ENCODE measurements at regions not wholly inside any gene's neighbourhood (a gene's known extent, or its start where the extent isn't known, plus 50 kb on each side); places are given as distances from the start of the nearest gene placed in this dataset.

GRCh38 chr13:108070491-108070890 is 144.8 kb downstream of the LIG4 start:
- POLR2A ChIA-PET: no interaction called here
- WGBS (ENCODE audit: low lambda C conversion rate): 28% methylated on average over 4 of the region's 4 CpGs
- no peak overlapping the region for H2AFZ ChIP-seq (ENCODE audit: low read depth)
- H3K27ac ChIP-seq (ENCODE audit: low read depth in 2 of 2, low read length in 1 of 2): no peak overlapping the region
- H3K9me2 ChIP-seq: no peaks in the 10 kb centered on the region
- no peak for DNase-seq
- no peak overlapping the region for H3K9ac ChIP-seq
- H3K4me1 ChIP-seq (ENCODE audit: control insufficient read depth in 1 of 2, insufficient read depth in 2 of 2, low read depth in 1 of 2, low read length in 1 of 2): no peaks in the 10 kb centered on the region
- TF ChIP-seq RCOR1 (IDR thresholded peaks at IDR 0.05; ENCODE audit: low read length) (no peak), SMC3 (IDR thresholded peaks at IDR 0.05; ENCODE audit: low read depth, low read length) (no peak), EP300 (IDR thresholded peaks at IDR 0.05; ENCODE audit: borderline replicate concordance in 1 of 2, low read depth in 1 of 2, low read length in 1 of 2) (no peak), RFX5 (IDR thresholded peaks at IDR 0.05; ENCODE audit: low read length) (no peak), YY1 (IDR thresholded peaks at IDR 0.05; ENCODE audit: low read depth) (no peak), JUND (IDR thresholded peaks at IDR 0.05) (no peak), USF1 (IDR thresholded peaks at IDR 0.05; ENCODE audit: borderline replicate concordance, low read depth) (no peak), FOXJ3 (CRISPR knock-in tag; IDR thresholded peaks at IDR 0.05) (no peak), RXRA (IDR thresholded peaks at IDR 0.05; ENCODE audit: borderline replicate concordance, low read depth) (no peak), TCF12 (IDR thresholded peaks at IDR 0.05) (no peak), ELF1 (IDR thresholded peaks at IDR 0.05) (no peak), GATA2 (CRISPR knock-in tag; IDR thresholded peaks at IDR 0.05) (no peak), GABPA (IDR thresholded peaks at IDR 0.05; ENCODE audit: low read depth) (no peak), MEF2A (IDR thresholded peaks at IDR 0.05; ENCODE audit: borderline replicate concordance, low read depth) (no peak), SIN3A (IDR thresholded peaks at IDR 0.05; ENCODE audit: borderline replicate concordance, low read depth, low read length) (no peak), CHD2 (IDR thresholded peaks at IDR 0.05; ENCODE audit: low read length, partially characterized antibody) (no peak), TAF1 (IDR thresholded peaks at IDR 0.05; ENCODE audit: borderline replicate concordance, low read depth, low read length) (no peak)
- H3K4me2 ChIP-seq: no peak overlapping the region
- no peaks in the 10 kb centered on the region for H3F3A ChIP-seq (replicated peaks; ENCODE audit: insufficient read depth)
- H3K36me3 ChIP-seq (replicated peaks in 1 of 2; ENCODE audit: control insufficient read depth in 1 of 2, insufficient read depth in 2 of 2, low read length in 1 of 2): no peaks in the 10 kb centered on the region
- H3K27me3 ChIP-seq (ENCODE audit: insufficient read depth): no peaks in the 10 kb centered on the region
- CTCF ChIA-PET: interaction anchor here (1.5 kb wide), 1 partner anchor 10 kb away, joined by 5 read pairs; no protein-coding TSS in a partner anchor
- H4K20me1 ChIP-seq (ENCODE audit: insufficient read depth): no peaks in the 10 kb centered on the region
- H3K9me3 ChIP-seq: no peaks in the 10 kb centered on the region
- no peaks in the 10 kb centered on the region for H3K79me2 ChIP-seq (ENCODE audit: insufficient read depth)
- H3K4me3 ChIP-seq (ENCODE audit: low read depth in 2 of 2, low read length in 1 of 2): no peak overlapping the region

GRCh38 chr13:108069521-108070210 is 145.7 kb downstream of the LIG4 start:
- no peaks in the 10 kb centered on the region for H3K27me3 ChIP-seq (ENCODE audit: insufficient read depth)
- 17% methylated on average over 4 of the region's 4 CpGs for WGBS (ENCODE audit: low lambda C conversion rate)
- H3F3A ChIP-seq (replicated peaks; ENCODE audit: insufficient read depth): no peaks in the 10 kb centered on the region
- no peaks in the 10 kb centered on the region for H3K36me3 ChIP-seq (replicated peaks in 1 of 2; ENCODE audit: control insufficient read depth in 1 of 2, insufficient read depth in 2 of 2, low read length in 1 of 2)
- H4K20me1 ChIP-seq (ENCODE audit: insufficient read depth): no peaks in the 10 kb centered on the region
- H3K4me1 ChIP-seq (ENCODE audit: control insufficient read depth in 1 of 2, insufficient read depth in 2 of 2, low read depth in 1 of 2, low read length in 1 of 2): no peaks in the 10 kb centered on the region
- no peak overlapping the region for H3K9ac ChIP-seq
- ChIA-PET POLR2A (no interaction called here), CTCF (no interaction called here)
- no peaks in the 10 kb centered on the region for H3K79me2 ChIP-seq (ENCODE audit: insufficient read depth)
- no peak overlapping the region for H3K4me2 ChIP-seq
- DNase-seq: no peak
- H3K9me2 ChIP-seq: no peaks in the 10 kb centered on the region
- H3K9me3 ChIP-seq: no peaks in the 10 kb centered on the region
- H3K4me3 ChIP-seq (ENCODE audit: low read depth in 2 of 2, low read length in 1 of 2): no peak overlapping the region
- no peak overlapping the region for H2AFZ ChIP-seq (ENCODE audit: low read depth)
- H3K27ac ChIP-seq (ENCODE audit: low read depth in 2 of 2, low read length in 1 of 2): no peak overlapping the region
- TF ChIP-seq TCF12 (IDR thresholded peaks at IDR 0.05) (no peak), MXI1 (IDR thresholded peaks at IDR 0.05; ENCODE audit: low read depth, low read length) (no peak), POLR2AphosphoS5 (IDR thresholded peaks at IDR 0.05; ENCODE audit: low read depth, low read length) (no peak), ZBTB33 (IDR thresholded peaks at IDR 0.05; ENCODE audit: borderline replicate concordance, low read depth) (no peak), PBX3 (IDR thresholded peaks at IDR 0.05) (no peak), RCOR1 (IDR thresholded peaks at IDR 0.05; ENCODE audit: low read length) (no peak), FOXJ3 (CRISPR knock-in tag; IDR thresholded peaks at IDR 0.05) (no peak), JUND (IDR thresholded peaks at IDR 0.05) (no peak), FOXM1 (IDR thresholded peaks at IDR 0.05; ENCODE audit: low read depth) (no peak), MEF2A (IDR thresholded peaks at IDR 0.05; ENCODE audit: borderline replicate concordance, low read depth) (no peak), SIN3A (IDR thresholded peaks at IDR 0.05; ENCODE audit: borderline replicate concordance, low read depth, low read length) (no peak), RFX5 (IDR thresholded peaks at IDR 0.05; ENCODE audit: low read length) (no peak), NFIC (IDR thresholded peaks at IDR 0.05; ENCODE audit: borderline replicate concordance) (no peak), MAX (IDR thresholded peaks at IDR 0.05; ENCODE audit: low read depth) (no peak), TAF1 (IDR thresholded peaks at IDR 0.05; ENCODE audit: borderline replicate concordance, low read depth, low read length) (no peak)
